Glutamatergic neuron (in vitro differentiated cells): ENCODE measurements at regions not wholly inside any gene's neighbourhood (a gene's known extent, or its start where the extent isn't known, plus 50 kb on each side); places are given as distances from the start of the nearest gene placed in this dataset.
A peak's percentile ranks its signal among the peaks of the same experiment; 100 is the strongest.
"Not testable (repeated sequence)": the region's sequence is repeated elsewhere in the genome, so short reads cannot be mapped to it uniquely, and the experiment has no call there.

Experiments used
- DNase-seq: peaks from one replicate; pipeline ENCODE4 v3.0.0; 2022
- H3K27ac Mint-ChIP-seq: one replicate; pipeline ENCODE4 v1.8.0; 2020; ENCODE audit warnings: mild to moderate bottlenecking, mixed read lengths, inconsistent platforms; ENCODE audit not compliant: unreplicated experiment
- H3K27me3 Mint-ChIP-seq: one replicate; pipeline ENCODE4 v1.8.0; 2020; ENCODE audit warnings: mild to moderate bottlenecking, moderate library complexity, mixed read lengths, inconsistent platforms; ENCODE audit not compliant: unreplicated experiment
- H3K36me3 Mint-ChIP-seq: one replicate; pipeline ENCODE4 v1.8.0; 2020; ENCODE audit warnings: mild to moderate bottlenecking, mixed read lengths, inconsistent platforms; ENCODE audit not compliant: unreplicated experiment
- H3K4me1 Mint-ChIP-seq: one replicate; pipeline ENCODE4 v1.8.0; 2020; ENCODE audit warnings: mild to moderate bottlenecking, low read depth, mixed read lengths, inconsistent platforms; ENCODE audit not compliant: unreplicated experiment
- H3K4me3 Mint-ChIP-seq: one replicate; pipeline ENCODE4 v1.8.0; 2020; ENCODE audit warnings: mild to moderate bottlenecking, mixed read lengths, inconsistent platforms; ENCODE audit not compliant: unreplicated experiment
- H3K9me3 Mint-ChIP-seq: one replicate; pipeline ENCODE4 v1.8.0; 2020; ENCODE audit warnings: mild to moderate bottlenecking, moderate library complexity, mixed read lengths, inconsistent platforms; ENCODE audit not compliant: unreplicated experiment
- CTCF ChIP-seq: fragments of 200-600 bp; sonication (generic); IDR thresholded peaks from one replicate; pipeline ENCODE4 v1.5.0; 2021; ENCODE audit not compliant: partially characterized antibody, unreplicated experiment

GRCh38 chr20:25865715-25866656 lies 169.3 kb upstream of the ZNF337 start:
- peaks cover 31% of the 10 kb centered on the region for H3K9me3 Mint-ChIP-seq
- H3K36me3 Mint-ChIP-seq = peaks cover 6% of the 10 kb centered on the region
- no peak for TF ChIP-seq CTCF
- DNase-seq = peak; percentile 88
- H3K27me3 Mint-ChIP-seq = peaks cover 44% of the 10 kb centered on the region
- H3K27ac Mint-ChIP-seq = no peak overlapping the region
- H3K4me3 Mint-ChIP-seq = peak overlapping the region; percentile 85
- H3K4me1 Mint-ChIP-seq = peaks cover 29% of the 10 kb centered on the region

- H3K9me3 Mint-ChIP-seq = peaks cover 35% of the 10 kb centered on the region
- H3K36me3 Mint-ChIP-seq, DNase-seq: not testable (repeated sequence)
- H3K27ac Mint-ChIP-seq = peak overlapping the region; percentile 76
- H3K27me3 Mint-ChIP-seq = peaks cover 50% of the 10 kb centered on the region
- peaks cover 31% of the 10 kb centered on the region for H3K4me1 Mint-ChIP-seq
- H3K4me3 Mint-ChIP-seq = peak overlapping the region; percentile 85
These were observed 168.5 kb upstream of the ZNF337 start for GRCh38 chr20:25864963-25865714.

GRCh38 chr20:25864326-25864962 lies 167.8 kb upstream of the ZNF337 start:
- no peak for DNase-seq
- no peak for TF ChIP-seq CTCF
- H3K36me3 Mint-ChIP-seq = peaks cover 6% of the 10 kb centered on the region
- H3K27ac Mint-ChIP-seq = no peak overlapping the region
- peaks cover 51% of the 10 kb centered on the region for H3K27me3 Mint-ChIP-seq
- peak overlapping the region; percentile 97 for H3K4me3 Mint-ChIP-seq
- peaks cover 31% of the 10 kb centered on the region for H3K4me1 Mint-ChIP-seq
- peaks cover 35% of the 10 kb centered on the region for H3K9me3 Mint-ChIP-seq

- H3K36me3 Mint-ChIP-seq = peaks cover 10% of the 10 kb centered on the region
- TF ChIP-seq CTCF = no peak
- peak overlapping the region; percentile 97 for H3K4me3 Mint-ChIP-seq
- peaks cover 37% of the 10 kb centered on the region for H3K4me1 Mint-ChIP-seq
- peaks cover 51% of the 10 kb centered on the region for H3K27me3 Mint-ChIP-seq
- H3K9me3 Mint-ChIP-seq = peaks cover 37% of the 10 kb centered on the region
- peak; percentile 36 for DNase-seq
- H3K27ac Mint-ChIP-seq = peak overlapping the region; percentile 40
These were observed 167.1 kb upstream of the ZNF337 start for GRCh38 chr20:25863536-25864325.

GRCh38 chr20:25862967-25863530 lies 166.4 kb upstream of the ZNF337 start:
- peak; percentile 96 for DNase-seq
- not testable (repeated sequence) for H3K27ac Mint-ChIP-seq
- H3K4me1 Mint-ChIP-seq = peaks cover 39% of the 10 kb centered on the region
- H3K9me3 Mint-ChIP-seq = peaks cover 40% of the 10 kb centered on the region
- peaks cover 10% of the 10 kb centered on the region for H3K36me3 Mint-ChIP-seq
- H3K27me3 Mint-ChIP-seq = peaks cover 53% of the 10 kb centered on the region
- peak overlapping the region; percentile 97 for H3K4me3 Mint-ChIP-seq
